ENCODE measurements at regions not wholly inside any gene's neighbourhood (a gene's known extent, or its start where the extent isn't known, plus 50 kb on each side); places are given as distances from the start of the nearest gene placed in this dataset.

GRCh38 chr1:60145771-60146170 is 72.2 kb upstream of the C1orf87 start:
- Histone ChIP-seq H3K4me3 (ENCODE audit: low read length in 2 of 2) (no peak overlapping the region), H3K9me3 (ENCODE audit: control insufficient read depth in 2 of 2, insufficient read depth in 1 of 2, low read length in 1 of 2) (no peaks in the 10 kb centered on the region), H3K36me3 (ENCODE audit: control insufficient read depth in 2 of 2, insufficient read depth in 2 of 2, low read length in 1 of 2) (no peaks in the 10 kb centered on the region), H3K27ac (ENCODE audit: low read depth in 1 of 2, low read length in 1 of 2) (no peak overlapping the region), H3K27me3 (ENCODE audit: control insufficient read depth in 2 of 2, insufficient read depth in 1 of 2, low read length in 1 of 2) (no peaks in the 10 kb centered on the region), H3K4me1 (ENCODE audit: control insufficient read depth in 2 of 2, insufficient read depth in 2 of 2, low read length in 2 of 2) (no peaks in the 10 kb centered on the region)
- WGBS, result 95% methylated on average over 1 of the region's 1 CpG
- no peak for DNase-seq (ENCODE audit: low read depth in 6 of 9, low spot score in 9 of 9)

DNA sequence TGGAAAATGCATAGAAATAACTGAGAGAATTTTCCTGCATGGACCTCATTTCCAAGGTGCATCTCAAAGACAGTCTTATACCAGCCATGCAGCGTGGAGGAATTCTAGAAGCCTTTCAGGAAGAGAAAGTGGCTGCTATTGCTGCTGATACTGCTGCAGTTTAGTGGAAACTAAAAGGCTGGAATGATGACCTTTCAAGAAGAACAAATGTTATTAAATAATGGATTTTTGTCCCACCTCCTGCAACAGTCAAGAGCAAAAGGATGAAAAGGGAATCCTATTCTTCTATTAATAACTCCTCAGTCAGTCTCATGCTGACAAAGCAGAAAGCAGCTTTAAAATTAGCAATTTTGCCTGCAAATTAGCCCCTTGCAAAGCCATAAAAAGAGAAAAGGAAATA is 68.2 kb upstream of the C1orf87 start:
- Histone ChIP-seq H3K9me3 (ENCODE audit: control insufficient read depth in 2 of 2, insufficient read depth in 1 of 2, low read length in 1 of 2) (no peaks in the 10 kb centered on the region), H3K4me1 (ENCODE audit: control insufficient read depth in 2 of 2, insufficient read depth in 2 of 2, low read length in 2 of 2) (no peaks in the 10 kb centered on the region), H3K27ac (ENCODE audit: low read depth in 1 of 2, low read length in 1 of 2) (no peak overlapping the region), H3K36me3 (ENCODE audit: control insufficient read depth in 2 of 2, insufficient read depth in 2 of 2, low read length in 1 of 2) (no peaks in the 10 kb centered on the region), H3K4me3 (ENCODE audit: low read length in 2 of 2) (no peak overlapping the region), H3K27me3 (ENCODE audit: control insufficient read depth in 2 of 2, insufficient read depth in 1 of 2, low read length in 1 of 2) (no peaks in the 10 kb centered on the region)
- DNase-seq (ENCODE audit: low read depth in 6 of 9, low spot score in 9 of 9), result no peak
- WGBS, result 100% methylated on average over 1 of the region's 1 CpG

DNA sequence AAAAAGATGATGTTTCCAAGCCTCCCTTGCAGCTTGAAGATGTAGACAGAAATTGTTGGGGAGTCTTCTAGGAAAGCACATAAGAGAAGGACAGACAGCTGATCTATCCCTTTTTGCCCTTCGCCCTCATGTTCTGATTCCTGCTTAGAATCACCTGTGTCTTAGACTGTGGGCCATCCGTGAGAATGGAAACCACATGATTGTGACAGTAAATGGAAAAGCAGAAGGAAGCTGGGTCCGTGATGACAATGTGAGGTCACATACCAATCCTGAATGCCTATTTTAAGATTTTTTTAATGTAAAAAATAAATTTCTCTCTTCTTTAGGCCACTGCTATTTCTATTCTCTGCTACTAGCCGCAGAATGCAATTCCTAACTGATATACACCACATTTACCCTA is 67.7 kb upstream of the C1orf87 start:
- Histone ChIP-seq H3K27ac (ENCODE audit: low read depth in 1 of 2, low read length in 1 of 2) (no peak overlapping the region), H3K4me1 (ENCODE audit: control insufficient read depth in 2 of 2, insufficient read depth in 2 of 2, low read length in 2 of 2) (no peaks in the 10 kb centered on the region), H3K36me3 (ENCODE audit: control insufficient read depth in 2 of 2, insufficient read depth in 2 of 2, low read length in 1 of 2) (no peaks in the 10 kb centered on the region), H3K4me3 (ENCODE audit: low read length in 2 of 2) (no peak overlapping the region), H3K27me3 (ENCODE audit: control insufficient read depth in 2 of 2, insufficient read depth in 1 of 2, low read length in 1 of 2) (no peaks in the 10 kb centered on the region), H3K9me3 (ENCODE audit: control insufficient read depth in 2 of 2, insufficient read depth in 1 of 2, low read length in 1 of 2) (no peaks in the 10 kb centered on the region)
- WGBS, result 78% methylated on average over 4 of the region's 4 CpGs
- DNase-seq (ENCODE audit: low read depth in 6 of 9, low spot score in 9 of 9), result no peak

DNA sequence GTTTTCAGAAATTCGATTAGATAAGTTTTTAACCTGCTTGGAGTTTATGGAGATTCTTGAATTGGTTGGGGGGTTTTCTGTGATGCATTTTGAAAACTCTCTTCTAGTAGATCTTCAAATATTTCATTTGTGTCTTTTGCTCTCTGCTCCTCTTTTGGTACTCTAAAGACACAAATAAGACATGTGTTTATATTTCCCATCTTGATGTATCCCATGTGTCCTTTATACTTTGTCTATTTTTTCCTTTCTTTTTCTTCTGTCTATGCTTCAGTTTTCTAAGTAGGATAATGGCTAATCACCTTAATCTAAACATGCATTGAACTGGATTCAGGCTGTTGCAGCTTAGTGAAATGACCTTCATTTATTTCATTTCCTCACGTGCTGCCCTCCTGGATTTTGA is 63.8 kb upstream of the C1orf87 start:
- no peak for DNase-seq (ENCODE audit: low read depth in 6 of 9, low spot score in 9 of 9)
- WGBS, result 47% methylated on average over 2 of the region's 2 CpGs
- H3K27me3 ChIP-seq (ENCODE audit: control insufficient read depth in 2 of 2, insufficient read depth in 1 of 2, low read length in 1 of 2), result no peaks in the 10 kb centered on the region
- H3K4me1 ChIP-seq (ENCODE audit: control insufficient read depth in 2 of 2, insufficient read depth in 2 of 2, low read length in 2 of 2), result no peaks in the 10 kb centered on the region
- H3K9me3 ChIP-seq (ENCODE audit: control insufficient read depth in 2 of 2, insufficient read depth in 1 of 2, low read length in 1 of 2), result no peaks in the 10 kb centered on the region
- no peaks in the 10 kb centered on the region for H3K36me3 ChIP-seq (ENCODE audit: control insufficient read depth in 2 of 2, insufficient read depth in 2 of 2, low read length in 1 of 2)
- H3K27ac ChIP-seq (ENCODE audit: low read depth in 1 of 2, low read length in 1 of 2), result no peak overlapping the region
- H3K4me3 ChIP-seq (ENCODE audit: low read length in 2 of 2), result no peak overlapping the region

DNA sequence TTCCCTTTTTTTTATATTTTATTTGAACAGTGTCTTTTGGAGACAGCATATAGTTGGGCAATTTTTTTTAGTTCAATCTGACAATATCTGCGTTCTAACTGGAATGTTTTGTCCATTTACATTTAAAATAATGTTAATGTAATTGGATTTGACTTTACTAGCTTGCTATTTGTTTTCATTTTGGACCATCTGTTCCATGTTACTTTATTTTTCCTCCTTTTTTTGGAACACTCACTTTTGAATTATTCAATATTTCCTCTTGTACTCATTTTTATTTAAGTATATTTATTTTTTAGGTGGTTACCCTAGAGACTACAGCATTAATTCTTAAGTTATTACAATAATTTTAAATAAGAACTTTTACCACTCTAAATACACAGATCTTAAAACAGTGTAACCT is 62.8 kb upstream of the C1orf87 start:
- H3K9me3 ChIP-seq (ENCODE audit: control insufficient read depth in 2 of 2, insufficient read depth in 1 of 2, low read length in 1 of 2), result no peaks in the 10 kb centered on the region
- WGBS, result 95% methylated on average over 1 of the region's 1 CpG
- no peaks in the 10 kb centered on the region for H3K4me1 ChIP-seq (ENCODE audit: control insufficient read depth in 2 of 2, insufficient read depth in 2 of 2, low read length in 2 of 2)
- H3K36me3 ChIP-seq (ENCODE audit: control insufficient read depth in 2 of 2, insufficient read depth in 2 of 2, low read length in 1 of 2), result no peaks in the 10 kb centered on the region
- no peaks in the 10 kb centered on the region for H3K27me3 ChIP-seq (ENCODE audit: control insufficient read depth in 2 of 2, insufficient read depth in 1 of 2, low read length in 1 of 2)
- H3K4me3 ChIP-seq (ENCODE audit: low read length in 2 of 2), result no peak overlapping the region
- no peak for DNase-seq (ENCODE audit: low read depth in 6 of 9, low spot score in 9 of 9)
- no peak overlapping the region for H3K27ac ChIP-seq (ENCODE audit: low read depth in 1 of 2, low read length in 1 of 2)

DNA sequence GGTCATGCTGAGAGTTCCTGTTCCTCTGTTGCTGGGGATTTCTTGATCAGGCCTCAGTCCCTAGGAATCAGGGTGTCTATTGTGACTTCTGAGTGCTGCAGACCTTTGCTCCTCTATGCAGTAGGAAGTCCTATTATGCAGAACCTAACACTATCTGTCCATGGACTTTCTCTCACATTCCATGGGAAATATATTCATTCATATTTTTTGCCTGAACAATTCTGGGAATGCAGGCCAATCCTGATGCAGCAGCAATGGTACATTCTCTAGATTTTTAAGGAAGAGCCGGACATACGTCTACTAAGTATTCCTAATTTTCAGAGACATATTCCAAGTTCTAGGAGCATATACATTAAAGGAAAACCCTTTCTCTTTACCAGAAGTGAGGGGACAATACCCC is 61.1 kb upstream of the C1orf87 start:
- WGBS, result 98% methylated on average over 2 of the region's 2 CpGs
- Histone ChIP-seq H3K36me3 (ENCODE audit: control insufficient read depth in 2 of 2, insufficient read depth in 2 of 2, low read length in 1 of 2) (no peaks in the 10 kb centered on the region), H3K27ac (ENCODE audit: low read depth in 1 of 2, low read length in 1 of 2) (no peak overlapping the region), H3K9me3 (ENCODE audit: control insufficient read depth in 2 of 2, insufficient read depth in 1 of 2, low read length in 1 of 2) (no peaks in the 10 kb centered on the region), H3K27me3 (ENCODE audit: control insufficient read depth in 2 of 2, insufficient read depth in 1 of 2, low read length in 1 of 2) (no peaks in the 10 kb centered on the region), H3K4me3 (ENCODE audit: low read length in 2 of 2) (no peak overlapping the region), H3K4me1 (ENCODE audit: control insufficient read depth in 2 of 2, insufficient read depth in 2 of 2, low read length in 2 of 2) (no peaks in the 10 kb centered on the region)
- DNase-seq (ENCODE audit: low read depth in 6 of 9, low spot score in 9 of 9), result no peak

DNA sequence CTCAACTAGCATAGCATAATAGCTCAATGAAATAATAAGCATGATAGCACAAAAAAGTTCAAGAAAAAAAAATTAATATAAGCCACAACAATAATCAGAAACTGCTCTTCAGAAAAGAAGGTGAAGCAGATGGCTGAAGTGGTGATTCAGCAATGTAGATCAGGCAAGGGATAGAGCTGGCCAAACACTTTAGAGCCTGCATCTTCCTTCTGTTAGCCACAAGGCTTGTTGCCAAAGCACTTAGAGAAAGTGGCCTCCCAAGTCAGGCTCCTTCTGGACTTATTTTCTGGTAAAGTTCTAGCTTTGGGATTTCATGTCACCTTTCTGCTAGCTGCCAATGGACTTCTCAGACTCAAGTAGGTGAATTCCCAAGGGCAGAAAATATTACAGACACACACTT is 60.3 kb upstream of the C1orf87 start:
- Histone ChIP-seq H3K4me1 (ENCODE audit: control insufficient read depth in 2 of 2, insufficient read depth in 2 of 2, low read length in 2 of 2) (no peaks in the 10 kb centered on the region), H3K36me3 (ENCODE audit: control insufficient read depth in 2 of 2, insufficient read depth in 2 of 2, low read length in 1 of 2) (no peaks in the 10 kb centered on the region), H3K27ac (ENCODE audit: low read depth in 1 of 2, low read length in 1 of 2) (no peak overlapping the region), H3K9me3 (ENCODE audit: control insufficient read depth in 2 of 2, insufficient read depth in 1 of 2, low read length in 1 of 2) (no peaks in the 10 kb centered on the region), H3K4me3 (ENCODE audit: low read length in 2 of 2) (no peak overlapping the region), H3K27me3 (ENCODE audit: control insufficient read depth in 2 of 2, insufficient read depth in 1 of 2, low read length in 1 of 2) (no peaks in the 10 kb centered on the region)
- DNase-seq (ENCODE audit: low read depth in 6 of 9, low spot score in 9 of 9), result no peak

DNA sequence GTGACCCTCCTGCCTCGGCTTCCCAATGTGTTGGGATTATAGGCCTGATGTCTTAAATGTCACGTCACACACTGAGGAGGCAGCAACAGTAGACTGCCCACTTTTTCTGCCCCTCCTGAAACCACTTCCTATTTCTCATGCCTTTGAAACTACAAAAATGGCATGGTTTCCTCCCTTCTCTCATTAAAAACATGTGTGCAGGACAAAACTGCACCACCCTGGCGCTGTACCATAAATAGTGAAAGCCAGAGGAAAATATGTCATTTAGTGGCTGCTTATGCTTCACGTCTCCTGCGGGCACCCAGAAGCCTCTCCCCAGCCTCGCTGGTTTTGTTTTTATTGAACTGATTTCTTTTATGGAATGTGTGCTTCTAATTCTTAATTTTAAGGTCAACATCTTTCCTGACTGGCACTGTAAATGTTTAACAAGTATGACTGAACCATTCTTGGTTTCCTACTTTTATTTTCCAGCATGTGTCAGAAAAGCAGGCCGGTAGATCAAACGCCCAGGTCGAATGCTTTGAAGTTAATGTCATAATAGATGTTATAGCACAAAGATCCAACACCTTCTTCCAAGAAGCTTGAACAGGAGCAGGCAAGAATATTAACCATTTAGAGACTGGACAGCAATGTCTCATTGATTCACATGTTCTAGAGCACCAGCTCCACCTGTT is 59.6 kb upstream of the C1orf87 start:
- 49% methylated on average over 9 of the region's 9 CpGs for WGBS
- no peaks in the 10 kb centered on the region for H3K27me3 ChIP-seq (ENCODE audit: control insufficient read depth in 2 of 2, insufficient read depth in 1 of 2, low read length in 1 of 2)
- H3K27ac ChIP-seq (ENCODE audit: low read depth in 1 of 2, low read length in 1 of 2), result no peak overlapping the region
- H3K36me3 ChIP-seq (ENCODE audit: control insufficient read depth in 2 of 2, insufficient read depth in 2 of 2, low read length in 1 of 2), result no peaks in the 10 kb centered on the region
- DNase-seq (ENCODE audit: low read depth in 6 of 9, low spot score in 9 of 9), result peak in 1 of 9 donors; percentile 3
- H3K9me3 ChIP-seq (ENCODE audit: control insufficient read depth in 2 of 2, insufficient read depth in 1 of 2, low read length in 1 of 2), result no peaks in the 10 kb centered on the region
- no peaks in the 10 kb centered on the region for H3K4me1 ChIP-seq (ENCODE audit: control insufficient read depth in 2 of 2, insufficient read depth in 2 of 2, low read length in 2 of 2)
- H3K4me3 ChIP-seq (ENCODE audit: low read length in 2 of 2), result no peak overlapping the region

DNA sequence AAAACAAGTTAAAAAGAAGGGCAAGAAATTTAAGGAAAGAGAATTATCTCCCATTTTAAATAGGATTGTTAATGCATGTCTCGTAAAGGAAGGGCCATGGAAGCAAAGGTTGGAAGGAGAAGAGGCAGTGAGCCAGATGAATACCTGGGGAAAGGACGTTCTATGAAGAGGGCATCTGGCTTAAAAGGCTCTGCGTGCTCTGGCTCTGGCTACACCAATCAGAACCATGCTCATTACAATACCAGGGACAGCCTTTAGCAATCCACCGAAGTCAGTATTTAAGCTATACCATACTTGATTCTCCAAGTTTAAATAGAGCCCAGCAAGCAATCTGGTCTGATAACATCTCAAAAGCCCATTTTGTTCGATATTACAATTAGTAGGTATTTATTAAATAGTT is 58.5 kb upstream of the C1orf87 start:
- no peaks in the 10 kb centered on the region for H3K9me3 ChIP-seq (ENCODE audit: control insufficient read depth in 2 of 2, insufficient read depth in 1 of 2, low read length in 1 of 2)
- H3K36me3 ChIP-seq (ENCODE audit: control insufficient read depth in 2 of 2, insufficient read depth in 2 of 2, low read length in 1 of 2), result no peaks in the 10 kb centered on the region
- H3K27ac ChIP-seq (ENCODE audit: low read depth in 1 of 2, low read length in 1 of 2), result no peak overlapping the region
- DNase-seq (ENCODE audit: low read depth in 6 of 9, low spot score in 9 of 9), result no peak
- no peaks in the 10 kb centered on the region for H3K4me1 ChIP-seq (ENCODE audit: control insufficient read depth in 2 of 2, insufficient read depth in 2 of 2, low read length in 2 of 2)
- WGBS, result 97% methylated on average over 5 of the region's 5 CpGs
- H3K4me3 ChIP-seq (ENCODE audit: low read length in 2 of 2), result no peak overlapping the region
- H3K27me3 ChIP-seq (ENCODE audit: control insufficient read depth in 2 of 2, insufficient read depth in 1 of 2, low read length in 1 of 2), result no peaks in the 10 kb centered on the region

DNA sequence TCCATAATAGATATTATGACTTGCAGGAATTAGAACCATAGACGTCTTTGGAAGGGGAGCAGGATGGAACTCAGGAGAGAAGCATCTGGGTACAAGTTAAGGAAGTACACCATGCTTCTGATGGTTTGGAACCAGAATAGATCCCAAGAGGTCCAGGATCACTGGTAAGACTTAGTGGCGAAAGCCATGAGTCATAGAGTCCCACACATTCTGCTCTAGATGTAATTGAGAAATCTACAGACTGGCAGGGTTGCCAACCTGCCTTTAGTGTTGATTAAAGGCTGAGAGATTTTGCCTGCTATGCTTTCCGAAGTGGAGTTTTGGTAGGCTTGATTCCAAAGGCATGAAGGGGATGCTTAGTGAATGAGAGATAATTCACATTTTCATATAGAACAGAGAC is 57.1 kb upstream of the C1orf87 start:
- 93% methylated on average over 3 of the region's 3 CpGs for WGBS
- Histone ChIP-seq H3K27ac (ENCODE audit: low read depth in 1 of 2, low read length in 1 of 2) (no peak overlapping the region), H3K9me3 (ENCODE audit: control insufficient read depth in 2 of 2, insufficient read depth in 1 of 2, low read length in 1 of 2) (no peaks in the 10 kb centered on the region), H3K36me3 (ENCODE audit: control insufficient read depth in 2 of 2, insufficient read depth in 2 of 2, low read length in 1 of 2) (no peaks in the 10 kb centered on the region), H3K4me3 (ENCODE audit: low read length in 2 of 2) (no peak overlapping the region), H3K27me3 (ENCODE audit: control insufficient read depth in 2 of 2, insufficient read depth in 1 of 2, low read length in 1 of 2) (no peaks in the 10 kb centered on the region), H3K4me1 (ENCODE audit: control insufficient read depth in 2 of 2, insufficient read depth in 2 of 2, low read length in 2 of 2) (no peaks in the 10 kb centered on the region)
- no peak for DNase-seq (ENCODE audit: low read depth in 6 of 9, low spot score in 9 of 9)

All from thymus (tissue), 11 donors.